HG03571 (cell line): ENCODE measurements at regions not wholly inside any gene's neighbourhood (a gene's known extent, or its start where the extent isn't known, plus 50 kb on each side); places are given as distances from the start of the nearest gene placed in this dataset.

Experiments used
- ATAC-seq: cut with Tn5 transposase; IDR thresholded peaks from one replicate; pipeline ENCODE4 v1.9.1; 2021; ENCODE audit not compliant: unreplicated experiment

- no peak for ATAC-seq
Measured at GRCh38 chr4:188534297-188534696, 395.1 kb downstream of the TRIML1 start.

- ATAC-seq, result no peak
Measured at GRCh38 chr4:188534917-188535316, 395.7 kb downstream of the TRIML1 start.

DNA sequence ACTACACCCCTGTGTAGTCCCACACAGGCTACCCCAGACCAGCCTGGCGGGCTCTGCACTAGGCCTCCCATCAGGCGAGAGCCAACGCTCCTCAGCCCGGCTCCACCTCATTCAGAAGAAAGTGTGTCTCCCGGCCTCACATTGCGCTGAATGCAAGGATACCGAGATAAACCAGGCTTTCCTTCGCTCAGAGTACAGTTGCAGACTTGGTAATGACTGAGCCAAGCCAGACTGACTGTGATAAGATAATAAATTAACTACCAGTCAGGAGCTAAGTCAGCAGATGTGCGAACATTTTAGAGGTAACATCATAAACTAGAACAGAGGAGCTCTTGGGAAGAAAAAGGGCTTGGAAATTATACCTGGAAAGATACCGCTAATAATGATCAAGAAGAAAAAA, 397.6 kb downstream of the TRIML1 start:
- ATAC-seq, result no peak

GRCh38 chr4:188550296-188550695, 411.1 kb downstream of the TRIML1 start:
- no peak for ATAC-seq

DNA sequence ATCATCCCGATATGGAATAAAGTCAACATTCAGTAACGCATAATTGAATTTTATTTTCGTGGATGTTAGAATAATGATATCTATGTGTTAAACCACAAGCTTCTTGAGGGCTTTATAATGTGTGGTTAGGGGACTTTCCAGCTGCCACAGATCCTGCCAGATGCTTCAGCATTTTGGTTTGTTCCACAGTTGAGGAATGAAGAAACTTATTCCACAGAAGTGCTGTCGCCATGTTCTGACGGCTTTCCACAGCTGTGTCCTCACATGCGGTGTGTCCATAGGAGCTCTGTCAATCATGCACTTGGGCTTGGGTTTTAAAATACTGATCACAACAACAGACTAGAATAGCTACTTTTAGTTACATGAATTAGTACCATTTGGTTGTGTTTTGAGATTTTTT, 411.9 kb downstream of the TRIML1 start:
- no peak for ATAC-seq

- ATAC-seq, result no peak
Measured at GRCh38 chr4:188552741-188553275, 413.6 kb downstream of the TRIML1 start.

GRCh38 chr4:188554413-188554812, 415.2 kb downstream of the TRIML1 start:
- ATAC-seq, result no peak

- no peak for ATAC-seq
Measured at GRCh38 chr4:188573104-188573503, 433.9 kb downstream of the TRIML1 start.

DNA sequence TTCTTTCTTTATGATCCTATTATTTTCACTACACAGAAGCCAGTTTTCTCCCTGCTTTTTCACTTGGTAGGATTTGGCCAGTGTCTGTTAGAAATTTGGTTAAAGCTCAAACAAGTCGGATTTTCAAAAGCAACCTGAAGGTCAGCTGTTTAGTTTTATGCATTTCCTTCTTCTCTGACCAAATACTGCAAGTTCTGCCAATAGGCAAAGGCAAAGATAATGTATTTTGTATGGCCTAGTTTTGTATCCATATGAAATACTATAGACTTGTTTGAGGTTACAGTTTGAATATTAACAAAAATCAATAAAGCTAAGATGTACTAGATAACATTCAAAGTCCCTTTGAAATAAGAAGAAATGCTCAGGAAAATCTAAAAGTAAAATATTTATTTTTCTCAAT, 439.4 kb downstream of the TRIML1 start:
- ATAC-seq, result no peak

GRCh38 chr4:188596021-188596420, 456.8 kb downstream of the TRIML1 start:
- ATAC-seq, result no peak

- ATAC-seq, result no peak
Measured at GRCh38 chr4:188603646-188604045, 464.4 kb downstream of the TRIML1 start.

DNA sequence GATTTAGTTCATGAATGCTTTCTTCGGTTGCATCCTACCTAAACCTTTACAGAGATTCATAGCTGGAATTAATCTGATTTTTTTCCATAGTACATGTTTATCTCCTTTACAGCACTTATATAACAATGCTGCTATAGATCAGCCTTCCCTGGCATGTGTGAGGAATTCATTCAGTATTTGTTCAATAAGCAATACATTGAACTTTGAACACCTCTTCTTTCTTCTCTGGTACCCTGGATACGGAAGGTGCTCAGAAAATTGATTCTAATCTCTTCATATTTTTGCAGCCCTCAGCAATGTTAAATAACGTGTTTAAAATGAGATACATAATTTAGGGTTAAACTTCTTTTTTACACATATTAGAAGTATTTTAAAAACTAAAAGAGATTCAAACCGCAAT, 467.4 kb downstream of the TRIML1 start:
- no peak for ATAC-seq

GRCh38 chr4:188611143-188611542, 471.9 kb downstream of the TRIML1 start:
- no peak for ATAC-seq

DNA sequence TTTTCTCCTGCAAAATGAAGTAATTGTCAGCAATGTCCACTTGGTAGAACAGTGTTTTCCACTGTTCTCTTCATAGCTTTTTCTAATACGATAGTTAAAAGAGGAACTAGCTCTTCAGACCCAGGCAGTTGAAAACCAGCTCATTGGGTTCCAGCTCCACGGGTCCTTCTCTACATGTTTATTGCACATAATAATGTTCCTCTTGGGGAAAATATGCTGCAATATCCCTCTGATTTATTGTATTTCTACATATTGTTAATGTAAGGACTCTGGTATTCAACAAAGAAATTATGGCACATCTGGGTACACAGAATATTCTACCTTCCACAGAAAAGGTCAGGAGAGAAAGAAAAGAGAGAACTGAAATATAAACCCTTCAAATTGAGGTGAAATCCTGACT, 473.4 kb downstream of the TRIML1 start:
- no peak for ATAC-seq

DNA sequence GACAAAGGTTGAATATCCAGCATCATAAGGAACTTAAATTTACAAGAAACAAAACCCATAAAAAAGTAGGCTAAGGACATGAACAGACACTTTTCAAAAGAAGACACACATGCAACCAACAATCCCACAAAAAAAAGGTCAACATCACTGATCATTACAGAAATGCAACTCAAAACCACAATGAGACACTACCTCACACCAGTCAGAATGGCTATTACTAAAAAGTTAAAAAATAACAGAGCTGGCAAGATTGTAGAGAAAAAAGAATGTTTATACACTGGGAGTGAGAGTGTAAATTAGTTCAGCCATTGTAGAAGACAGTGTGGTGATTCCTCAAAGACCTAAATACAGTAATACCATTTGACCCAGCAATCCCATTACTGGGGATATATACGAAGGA, 474.7 kb downstream of the TRIML1 start:
- no peak for ATAC-seq

DNA sequence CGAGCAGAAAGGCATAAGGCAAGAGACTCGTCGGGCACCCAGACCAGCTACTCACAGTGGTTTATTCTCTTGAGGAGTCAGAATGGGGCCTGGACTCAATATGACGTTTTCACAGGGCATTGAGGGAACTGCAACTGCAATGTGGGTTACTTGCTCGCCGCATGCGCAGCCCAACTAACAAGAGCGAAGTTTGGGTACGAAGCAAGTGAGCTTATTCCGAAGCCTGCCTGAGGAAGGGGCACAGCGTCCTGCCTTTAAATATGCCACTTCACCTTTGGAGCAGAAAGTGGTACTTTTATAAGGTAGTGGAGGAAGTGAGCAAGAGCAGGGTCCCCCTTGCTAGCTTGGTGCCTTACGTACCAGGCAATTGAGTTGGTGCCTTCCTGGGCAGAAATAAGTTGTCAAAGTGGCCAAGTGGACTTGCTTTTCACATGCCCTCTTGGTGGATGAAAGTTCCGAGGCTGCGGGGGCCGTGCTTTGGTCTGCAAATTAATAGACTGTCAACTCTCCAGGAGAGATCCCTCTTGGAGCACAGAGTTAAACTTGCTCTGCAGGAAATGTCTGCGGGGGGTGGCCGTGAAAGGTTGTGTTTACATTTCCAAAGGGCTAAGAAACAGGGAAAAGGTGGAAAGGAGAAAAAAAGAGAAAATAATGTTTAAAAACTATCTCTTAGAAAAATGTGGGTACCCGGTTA, 480.4 kb downstream of the TRIML1 start:
- ATAC-seq, result no peak

- ATAC-seq, result no peak
Measured at GRCh38 chr4:188620608-188621007, 481.4 kb downstream of the TRIML1 start.

GRCh38 chr4:188623314-188623854, 484.1 kb downstream of the TRIML1 start:
- no peak for ATAC-seq

DNA sequence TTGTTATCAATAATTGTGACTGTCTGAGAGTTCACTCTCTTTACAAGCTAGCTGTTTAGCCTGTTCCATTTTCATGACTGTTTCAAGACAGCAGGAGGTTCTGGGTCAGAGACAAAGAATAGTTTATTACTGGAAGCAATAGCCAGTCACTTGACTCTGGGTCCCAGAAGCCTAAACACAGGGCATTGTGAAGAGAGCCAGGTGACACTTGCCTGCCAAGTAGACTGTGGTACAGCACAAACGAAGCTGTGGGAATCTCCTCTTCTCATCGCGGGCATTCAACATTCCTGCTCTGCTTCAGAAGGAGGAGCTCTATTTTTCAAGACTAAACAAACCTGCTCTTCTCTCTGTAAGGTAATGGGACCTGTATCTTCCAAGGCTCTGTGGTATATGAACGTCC, 485.1 kb downstream of the TRIML1 start:
- ATAC-seq, result no peak

DNA sequence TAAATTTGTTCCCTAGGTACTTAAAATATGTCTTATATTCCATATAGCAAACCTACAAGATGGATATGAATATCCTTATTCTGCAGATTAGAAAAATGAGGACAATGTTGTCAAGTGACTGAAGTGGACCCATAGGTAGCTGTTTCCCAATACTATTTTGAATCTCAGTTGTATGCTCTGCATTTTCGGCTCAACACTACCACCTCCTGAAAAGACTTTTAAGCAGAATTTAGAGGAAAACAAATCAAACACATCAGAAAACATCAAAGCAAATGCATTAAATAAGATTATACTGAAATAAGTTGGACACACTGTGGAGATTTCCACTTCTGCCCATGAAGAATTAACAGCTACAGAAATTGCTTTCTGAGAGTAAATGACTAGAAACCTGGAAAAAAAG, 488.7 kb downstream of the TRIML1 start:
- no peak for ATAC-seq

DNA sequence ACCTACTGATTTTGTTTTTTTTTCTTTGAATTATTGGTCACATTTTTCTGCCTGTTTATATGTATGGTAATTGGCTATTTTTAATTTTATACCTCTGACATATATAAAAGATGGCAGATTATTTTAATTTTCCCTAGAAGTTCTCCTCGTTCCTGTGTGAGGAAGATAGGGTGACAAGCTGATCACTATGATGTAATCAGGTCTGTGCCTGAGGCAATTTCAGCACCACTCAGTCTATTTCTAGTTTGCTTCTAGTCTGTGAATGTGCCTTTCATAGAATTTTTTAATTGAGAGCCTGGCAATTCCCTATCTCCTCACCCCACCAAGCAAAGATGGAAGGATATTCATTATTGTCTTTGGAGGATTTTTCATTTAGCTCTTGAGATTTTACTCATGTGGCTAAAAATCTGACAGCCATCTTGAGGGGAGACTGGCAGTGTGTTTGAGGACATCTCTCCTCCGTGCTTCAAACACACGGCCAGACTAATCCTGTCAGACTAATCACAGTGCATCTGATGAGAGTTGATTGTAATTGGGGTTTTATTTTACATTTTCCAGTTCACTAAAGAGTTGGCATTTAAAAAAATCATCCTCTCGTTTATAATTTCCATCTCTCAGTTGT, 500.3 kb downstream of the TRIML1 start:
- ATAC-seq, result no peak

- ATAC-seq, result no peak
Measured at GRCh38 chr4:188647820-188648370, 508.7 kb downstream of the TRIML1 start.
